Activated naive CD8-positive, alpha-beta T cell (primary cell): ENCODE measurements at regions not wholly inside any gene's neighbourhood (a gene's known extent, or its start where the extent isn't known, plus 50 kb on each side); places are given as distances from the start of the nearest gene placed in this dataset.

Experiments
- H3K27ac Mint-ChIP-seq: one replicate; pipeline ENCODE4 v1.8.0; 2021; ENCODE audit warnings: mixed read lengths
- H3K27me3 Mint-ChIP-seq: one replicate; pipeline ENCODE4 v1.8.0; 2021; ENCODE audit warnings: mixed read lengths
- H3K36me3 Mint-ChIP-seq: one replicate; pipeline ENCODE4 v1.8.0; 2021; ENCODE audit warnings: mixed read lengths
- H3K4me1 Mint-ChIP-seq: one replicate; pipeline ENCODE4 v1.8.0; 2021; ENCODE audit warnings: low read depth, mixed read lengths
- H3K4me3 Mint-ChIP-seq: one replicate; pipeline ENCODE4 v1.8.0; 2021; ENCODE audit warnings: mild to moderate bottlenecking, mixed read lengths
- H3K9me3 Mint-ChIP-seq: one replicate; pipeline ENCODE4 v1.8.0; 2021; ENCODE audit warnings: low read depth, mixed read lengths

DNA sequence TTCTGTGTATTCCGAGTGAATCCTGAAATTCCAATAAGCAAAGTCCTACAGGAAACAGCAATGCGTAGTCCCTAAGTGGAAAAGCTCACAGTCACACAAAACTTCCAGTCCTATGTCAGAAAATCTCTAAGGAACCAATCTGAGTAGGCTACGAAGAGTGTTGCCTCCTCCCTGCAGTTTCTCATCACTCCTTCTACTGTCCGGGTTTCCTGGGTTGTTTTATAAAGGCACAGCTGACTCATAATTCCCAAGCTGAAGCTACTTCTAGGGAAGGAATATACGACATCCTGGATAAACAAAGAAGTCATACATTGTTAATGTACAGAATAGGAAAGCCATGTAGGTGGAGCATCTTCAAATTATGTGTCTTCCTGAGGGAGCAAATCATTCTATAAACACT, 65.7 kb upstream of the RGMA start:
- Mint-ChIP-seq H3K27me3 (peaks cover 4% of the 10 kb centered on the region), H3K9me3 (no peaks in the 10 kb centered on the region), H3K27ac (no peak overlapping the region), H3K4me1 (peaks cover 12% of the 10 kb centered on the region), H3K36me3 (no peaks in the 10 kb centered on the region), H3K4me3 (no peak overlapping the region)

DNA sequence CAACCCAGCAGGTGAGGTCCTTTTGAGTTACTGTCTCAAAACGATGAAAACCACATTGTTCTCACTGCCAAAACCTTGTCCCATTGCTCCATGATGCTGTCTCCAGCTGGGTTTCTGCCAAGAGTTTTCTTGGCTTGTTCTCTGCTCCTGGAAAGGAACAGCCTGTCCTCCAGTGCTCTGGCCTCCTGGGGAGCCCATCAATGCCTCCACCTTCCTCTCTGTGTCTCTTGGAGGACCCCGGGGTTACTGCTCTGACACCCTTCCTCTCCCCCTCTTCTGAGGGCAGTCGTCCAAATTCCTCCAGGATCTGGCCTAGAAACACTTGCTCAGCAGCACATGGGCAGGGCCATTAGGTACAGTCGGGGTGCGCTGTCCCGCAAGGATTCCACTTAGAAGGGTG, 63.9 kb upstream of the RGMA start:
- no peak overlapping the region for H3K4me3 Mint-ChIP-seq
- no peaks in the 10 kb centered on the region for H3K9me3 Mint-ChIP-seq
- H3K27ac Mint-ChIP-seq, result no peak overlapping the region
- H3K4me1 Mint-ChIP-seq, result peaks cover 12% of the 10 kb centered on the region
- H3K27me3 Mint-ChIP-seq, result peaks cover 5% of the 10 kb centered on the region
- no peaks in the 10 kb centered on the region for H3K36me3 Mint-ChIP-seq

DNA sequence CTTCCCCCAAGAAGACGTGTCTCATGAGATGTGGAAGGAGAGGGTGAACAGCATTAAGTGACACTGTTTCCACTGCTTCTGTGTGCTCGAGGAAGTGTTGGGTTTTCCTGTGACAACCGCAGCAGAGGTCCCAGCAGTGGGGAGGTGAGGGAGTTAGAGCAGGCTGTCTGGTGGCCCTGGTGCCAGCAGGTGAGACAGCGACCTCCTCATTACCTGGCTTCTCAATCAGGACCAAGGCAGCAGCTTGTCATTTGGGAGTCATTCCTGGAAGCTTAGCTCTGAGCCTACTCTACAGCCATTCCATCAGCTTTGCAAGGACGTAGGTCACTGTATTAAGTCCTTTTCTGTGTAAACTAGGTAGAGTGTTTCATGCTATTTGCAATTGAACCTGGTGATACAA, 63.3 kb upstream of the RGMA start:
- no peak overlapping the region for H3K4me3 Mint-ChIP-seq

DNA sequence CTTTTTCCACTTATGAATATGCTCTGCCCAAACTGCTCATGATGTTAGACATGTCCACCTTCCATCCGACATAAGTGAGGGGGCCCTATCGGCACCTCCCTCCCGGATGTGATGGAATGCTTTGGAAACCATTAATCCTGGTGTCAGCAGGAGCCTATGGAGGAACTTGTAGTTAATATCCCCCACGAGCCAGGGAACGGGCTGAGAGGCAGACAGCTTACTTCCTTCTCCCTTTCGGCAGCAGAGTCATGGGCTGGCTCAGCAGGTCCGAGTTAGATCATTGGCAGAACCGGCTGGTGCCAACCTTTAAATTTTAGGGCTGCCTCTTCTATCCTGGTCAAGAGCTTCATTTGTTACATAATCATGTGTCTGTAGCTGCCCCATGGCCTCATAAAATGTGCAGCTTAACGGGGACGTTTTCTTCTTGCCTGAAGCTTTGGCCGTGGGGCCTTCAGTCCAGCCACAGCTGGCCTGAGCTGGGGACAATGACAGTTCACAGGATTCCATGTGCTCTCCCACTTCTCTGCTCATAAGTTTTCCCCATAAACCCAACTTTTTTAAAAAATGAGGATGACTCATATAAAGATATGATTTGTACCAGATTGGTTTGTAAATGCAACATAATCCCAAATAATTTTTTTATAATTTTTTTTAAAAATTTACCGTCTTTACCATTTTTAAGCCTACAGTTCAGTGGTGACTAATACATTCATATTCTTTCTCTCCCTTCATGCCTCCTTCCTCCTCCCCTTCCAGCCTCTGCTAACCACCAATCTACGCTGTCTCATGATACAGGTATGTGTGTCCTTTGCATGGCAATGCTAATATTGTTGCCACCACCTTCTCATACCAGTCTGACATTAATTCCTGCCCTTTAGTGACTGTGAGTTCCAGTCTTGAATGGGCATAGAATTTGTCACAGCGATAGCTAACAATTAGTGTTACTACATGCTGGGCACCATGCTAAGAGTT, 62.2 kb upstream of the RGMA start:
- peaks cover 5% of the 10 kb centered on the region for H3K27me3 Mint-ChIP-seq
- no peak overlapping the region for H3K4me3 Mint-ChIP-seq
- no peaks in the 10 kb centered on the region for H3K36me3 Mint-ChIP-seq
- H3K4me1 Mint-ChIP-seq, result peaks cover 12% of the 10 kb centered on the region
- H3K9me3 Mint-ChIP-seq, result no peaks in the 10 kb centered on the region
- no peak overlapping the region for H3K27ac Mint-ChIP-seq

More for the DNA sequence above, 63.3 kb upstream of the RGMA start:
- Mint-ChIP-seq H3K4me1 (peaks cover 12% of the 10 kb centered on the region), H3K27ac (no peak overlapping the region), H3K9me3 (no peaks in the 10 kb centered on the region), H3K36me3 (no peaks in the 10 kb centered on the region), H3K27me3 (peaks cover 5% of the 10 kb centered on the region)

- Mint-ChIP-seq H3K27ac (no peak overlapping the region), H3K4me3 (no peak overlapping the region), H3K9me3 (no peaks in the 10 kb centered on the region), H3K27me3 (peaks cover 5% of the 10 kb centered on the region), H3K36me3 (no peaks in the 10 kb centered on the region), H3K4me1 (peaks cover 3% of the 10 kb centered on the region)
Observed at GRCh38 chr15:93146601-93147000, 57.6 kb upstream of the RGMA start.

- H3K27ac Mint-ChIP-seq, result no peak overlapping the region
- H3K9me3 Mint-ChIP-seq, result no peaks in the 10 kb centered on the region
- H3K4me3 Mint-ChIP-seq, result no peak overlapping the region
- peaks cover 3% of the 10 kb centered on the region for H3K27me3 Mint-ChIP-seq
- H3K4me1 Mint-ChIP-seq, result peaks cover 7% of the 10 kb centered on the region
- no peaks in the 10 kb centered on the region for H3K36me3 Mint-ChIP-seq
Observed at GRCh38 chr15:93146196-93146595, 57.2 kb upstream of the RGMA start.

DNA sequence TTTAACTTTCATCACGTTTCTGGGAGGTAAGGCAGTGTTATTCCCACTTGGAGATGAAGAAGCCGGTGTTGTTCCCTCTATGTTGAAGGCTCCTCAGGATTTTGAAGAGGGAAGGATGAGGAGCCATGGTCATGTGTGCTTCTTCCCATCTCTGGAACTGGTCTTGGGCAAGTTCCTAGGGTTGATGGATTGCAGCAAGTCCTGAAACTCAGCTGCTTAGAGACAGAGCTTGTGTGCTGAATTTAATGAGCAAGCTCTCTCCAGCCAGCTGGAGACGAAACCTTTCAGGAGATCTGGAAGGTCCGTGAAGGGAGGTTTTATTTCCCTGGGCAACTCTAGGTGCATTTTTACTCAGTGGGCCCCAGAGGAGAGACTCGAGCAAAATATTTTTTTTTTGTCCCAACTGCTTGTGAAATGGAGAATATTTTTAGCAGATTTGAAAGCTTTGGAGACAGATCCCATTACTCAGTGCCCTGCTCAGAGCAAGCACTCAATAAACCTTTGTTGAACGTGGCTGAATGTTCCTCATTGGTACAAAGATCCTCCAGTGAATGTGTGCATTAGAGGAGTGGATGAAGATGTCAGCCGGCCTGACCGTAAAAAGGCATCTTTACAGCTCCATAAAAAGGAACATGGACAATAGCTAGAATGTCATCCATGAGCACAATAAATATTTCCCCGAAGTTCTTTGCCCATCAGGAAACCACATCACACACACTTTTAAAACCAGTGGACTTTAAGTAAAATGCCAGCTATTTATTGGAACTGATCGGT, 55.6 kb upstream of the RGMA start:
- H3K36me3 Mint-ChIP-seq, result no peaks in the 10 kb centered on the region
- H3K4me3 Mint-ChIP-seq, result no peak overlapping the region
- peaks cover 13% of the 10 kb centered on the region for H3K4me1 Mint-ChIP-seq
- H3K27ac Mint-ChIP-seq, result no peak overlapping the region
- H3K27me3 Mint-ChIP-seq, result peaks cover 2% of the 10 kb centered on the region
- no peaks in the 10 kb centered on the region for H3K9me3 Mint-ChIP-seq

GRCh38 chr15:93143186-93143585, 54.2 kb upstream of the RGMA start:
- no peak overlapping the region for H3K4me3 Mint-ChIP-seq
- H3K27ac Mint-ChIP-seq, result no peak overlapping the region
- H3K27me3 Mint-ChIP-seq, result no peaks in the 10 kb centered on the region
- H3K9me3 Mint-ChIP-seq, result no peaks in the 10 kb centered on the region
- H3K4me1 Mint-ChIP-seq, result peaks cover 13% of the 10 kb centered on the region
- H3K36me3 Mint-ChIP-seq, result no peaks in the 10 kb centered on the region

DNA sequence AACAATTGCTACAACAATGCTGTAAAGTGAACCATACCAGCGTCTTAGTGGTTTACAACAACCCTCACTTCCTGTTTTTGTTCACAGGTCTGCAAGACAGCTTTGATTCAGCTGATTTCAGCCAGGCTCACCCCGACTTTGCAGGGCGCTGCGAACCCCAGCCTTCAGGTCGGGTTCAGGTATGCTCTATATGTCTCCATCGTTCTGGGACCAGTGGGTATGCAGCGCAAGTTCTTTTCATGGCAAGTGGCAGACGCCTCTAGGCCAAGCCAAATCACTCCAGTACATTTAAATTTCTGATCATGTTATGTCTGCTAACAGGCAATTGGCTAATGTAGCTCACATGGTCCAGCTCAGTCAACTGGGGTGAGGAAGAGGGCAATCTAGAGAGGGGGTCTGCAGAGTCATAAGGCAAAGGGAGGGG, 52.4 kb upstream of the RGMA start:
- H3K4me3 Mint-ChIP-seq, result peak overlapping the region; percentile 4
- H3K9me3 Mint-ChIP-seq, result no peaks in the 10 kb centered on the region
- H3K36me3 Mint-ChIP-seq, result no peaks in the 10 kb centered on the region
- no peak overlapping the region for H3K27ac Mint-ChIP-seq
- H3K27me3 Mint-ChIP-seq, result no peaks in the 10 kb centered on the region
- H3K4me1 Mint-ChIP-seq, result peaks cover 13% of the 10 kb centered on the region

GRCh38 chr15:93139436-93139835, 50.4 kb upstream of the RGMA start:
- Mint-ChIP-seq H3K4me1 (peaks cover 13% of the 10 kb centered on the region), H3K9me3 (no peaks in the 10 kb centered on the region), H3K4me3 (no peak overlapping the region), H3K27ac (no peak overlapping the region), H3K36me3 (no peaks in the 10 kb centered on the region), H3K27me3 (no peaks in the 10 kb centered on the region)

DNA sequence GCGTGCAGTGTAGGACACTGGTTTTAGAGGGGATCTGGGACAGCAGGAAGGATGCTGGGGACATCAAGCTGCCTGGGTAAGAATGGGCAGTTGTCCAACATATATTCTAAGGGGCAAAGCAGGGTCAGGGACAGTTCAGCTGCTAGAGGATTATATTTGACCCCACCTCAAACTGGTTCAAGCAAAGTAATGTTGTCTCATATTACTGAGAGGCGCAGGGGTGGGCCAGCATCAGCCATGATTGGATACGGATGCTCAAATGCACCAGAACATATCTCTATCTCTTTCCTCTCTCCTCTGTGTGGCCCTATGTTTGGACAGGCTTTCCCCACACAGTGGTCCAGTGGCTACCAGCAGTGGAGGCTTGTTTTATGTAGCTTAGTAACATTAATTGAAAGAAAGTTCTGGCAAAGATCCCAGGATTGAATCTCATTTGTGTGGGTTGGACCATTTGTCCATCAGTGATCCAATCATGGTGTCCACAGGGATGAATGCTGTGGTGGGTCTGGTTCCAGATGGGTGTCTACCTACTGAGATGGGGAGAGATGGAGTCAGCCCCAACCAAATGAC, 49.8 kb upstream of the RGMA start:
- H3K27ac Mint-ChIP-seq, result no peak overlapping the region
- no peaks in the 10 kb centered on the region for H3K27me3 Mint-ChIP-seq
- H3K36me3 Mint-ChIP-seq, result no peaks in the 10 kb centered on the region
- H3K4me1 Mint-ChIP-seq, result peaks cover 13% of the 10 kb centered on the region
- H3K9me3 Mint-ChIP-seq, result no peaks in the 10 kb centered on the region
- H3K4me3 Mint-ChIP-seq, result no peak overlapping the region
